ENCODE measurements at regions not wholly inside any gene's neighbourhood (a gene's known extent, or its start where the extent isn't known, plus 50 kb on each side); places are given as distances from the start of the nearest gene placed in this dataset.

DNA sequence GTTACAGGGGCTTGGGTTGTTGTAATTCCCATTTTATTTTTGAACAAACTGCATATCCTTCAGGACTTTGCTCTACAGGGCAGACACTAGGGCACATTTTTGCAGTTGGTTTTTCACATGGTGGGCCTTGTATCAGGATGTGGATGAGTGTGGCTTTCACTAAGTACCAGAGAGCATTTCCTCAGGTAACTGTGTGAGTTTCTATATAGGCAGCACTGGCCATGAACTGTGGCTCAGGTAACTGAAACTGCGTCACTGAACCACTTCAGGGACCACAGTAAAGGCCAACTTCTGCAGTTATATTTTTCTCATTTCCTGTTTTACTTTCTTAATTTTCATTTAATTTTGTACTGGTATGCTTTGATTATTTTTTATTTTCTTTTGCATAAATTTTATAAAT is 166.5 kb downstream of the ZNF486 start:
- Histone ChIP-seq H3K27me3 (ENCODE audit: insufficient read depth, low read depth) (no peaks in the 10 kb centered on the region), H3K4me3 (IDR thresholded peaks at IDR 0.05; ENCODE audit: insufficient read depth, low read depth, low read length) (no peak overlapping the region), H3K4me2 (no peak overlapping the region), H3K9ac (no peak overlapping the region), H3K27ac (no peak overlapping the region), H2AFZ (ENCODE audit: low read depth) (no peak overlapping the region), H4K20me1 (ENCODE audit: insufficient read depth) (no peaks in the 10 kb centered on the region), H3K4me1 (ENCODE audit: low read depth, poor library complexity, severe bottlenecking) (no peaks in the 10 kb centered on the region), H3K36me3 (ENCODE audit: insufficient read depth) (no peaks in the 10 kb centered on the region), H3K79me2 (ENCODE audit: insufficient read depth, low read depth) (no peaks in the 10 kb centered on the region)
- TF ChIP-seq, protein P1, sequence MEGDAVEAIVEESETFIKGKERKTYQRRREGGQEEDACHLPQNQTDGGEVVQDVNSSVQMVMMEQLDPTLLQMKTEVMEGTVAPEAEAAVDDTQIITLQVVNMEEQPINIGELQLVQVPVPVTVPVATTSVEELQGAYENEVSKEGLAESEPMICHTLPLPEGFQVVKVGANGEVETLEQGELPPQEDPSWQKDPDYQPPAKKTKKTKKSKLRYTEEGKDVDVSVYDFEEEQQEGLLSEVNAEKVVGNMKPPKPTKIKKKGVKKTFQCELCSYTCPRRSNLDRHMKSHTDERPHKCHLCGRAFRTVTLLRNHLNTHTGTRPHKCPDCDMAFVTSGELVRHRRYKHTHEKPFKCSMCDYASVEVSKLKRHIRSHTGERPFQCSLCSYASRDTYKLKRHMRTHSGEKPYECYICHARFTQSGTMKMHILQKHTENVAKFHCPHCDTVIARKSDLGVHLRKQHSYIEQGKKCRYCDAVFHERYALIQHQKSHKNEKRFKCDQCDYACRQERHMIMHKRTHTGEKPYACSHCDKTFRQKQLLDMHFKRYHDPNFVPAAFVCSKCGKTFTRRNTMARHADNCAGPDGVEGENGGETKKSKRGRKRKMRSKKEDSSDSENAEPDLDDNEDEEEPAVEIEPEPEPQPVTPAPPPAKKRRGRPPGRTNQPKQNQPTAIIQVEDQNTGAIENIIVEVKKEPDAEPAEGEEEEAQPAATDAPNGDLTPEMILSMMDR (conservative IDR thresholded peaks at IDR 0.05; ENCODE audit: low read depth, low read length), result no peak

DNA sequence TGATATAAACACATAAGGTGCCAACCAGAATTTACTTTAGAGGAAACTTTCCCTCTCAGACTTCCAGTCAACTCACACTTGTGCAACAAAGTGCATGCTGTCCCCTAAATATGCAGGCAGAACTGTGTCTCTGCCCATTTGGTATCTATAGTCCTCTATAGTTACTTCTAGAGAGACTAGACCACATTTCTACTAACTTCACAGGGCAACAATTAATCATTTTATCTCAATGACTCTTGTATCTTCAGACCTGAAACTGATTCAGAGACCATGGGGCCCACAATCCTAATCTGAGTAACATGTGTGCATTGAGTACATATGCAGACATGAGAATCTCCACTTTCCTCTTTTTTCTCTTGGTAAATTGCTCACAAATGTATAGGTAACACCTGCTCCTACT is 158.1 kb downstream of the ZNF486 start:
- no peaks in the 10 kb centered on the region for H4K20me1 ChIP-seq (ENCODE audit: insufficient read depth)
- H3K9ac ChIP-seq, result no peak overlapping the region
- H3K27ac ChIP-seq, result no peak overlapping the region
- H2AFZ ChIP-seq (ENCODE audit: low read depth), result no peak overlapping the region
- H3K4me3 ChIP-seq (IDR thresholded peaks at IDR 0.05; ENCODE audit: insufficient read depth, low read depth, low read length), result no peak overlapping the region
- no peaks in the 10 kb centered on the region for H3K27me3 ChIP-seq (ENCODE audit: insufficient read depth, low read depth)
- TF ChIP-seq, protein P1 (conservative IDR thresholded peaks at IDR 0.05; ENCODE audit: low read depth, low read length), result no peak
- H3K79me2 ChIP-seq (ENCODE audit: insufficient read depth, low read depth), result no peaks in the 10 kb centered on the region
- H3K36me3 ChIP-seq (ENCODE audit: insufficient read depth), result no peaks in the 10 kb centered on the region
- no peaks in the 10 kb centered on the region for H3K4me1 ChIP-seq (ENCODE audit: low read depth, poor library complexity, severe bottlenecking)
- H3K4me2 ChIP-seq, result no peak overlapping the region

DNA sequence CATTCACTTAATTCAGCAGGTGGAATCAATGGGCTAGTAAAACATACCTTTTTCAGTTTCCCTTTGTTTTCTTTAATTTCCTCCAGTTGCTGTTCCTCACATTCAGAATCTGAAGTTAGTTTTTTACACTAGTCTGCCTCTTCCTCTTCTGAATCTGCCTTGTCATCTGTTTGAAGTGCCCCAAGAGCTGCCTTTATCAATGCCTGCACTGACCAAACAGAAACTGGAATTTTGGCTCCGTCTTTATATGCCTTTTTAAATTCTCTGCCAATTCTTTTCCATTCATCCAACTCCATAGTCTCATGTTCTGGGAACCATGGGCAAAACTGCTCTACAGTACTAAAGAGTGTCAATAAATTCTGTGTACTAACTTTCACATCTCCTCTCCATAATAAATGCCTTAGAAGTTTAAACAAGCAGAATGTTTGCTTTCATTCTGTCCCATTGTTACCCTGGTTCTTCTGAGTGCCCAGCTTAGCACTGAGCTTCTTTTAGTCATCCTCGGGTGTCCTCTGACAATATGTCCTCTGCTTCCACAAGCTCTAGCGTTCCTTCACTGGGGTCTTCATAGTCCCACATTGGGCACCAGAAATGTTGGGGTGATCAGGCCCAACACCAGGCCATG is 154.2 kb downstream of the ZNF486 start:
- Histone ChIP-seq H3K27me3 (ENCODE audit: insufficient read depth, low read depth) (no peaks in the 10 kb centered on the region), H3K4me2 (no peak overlapping the region), H4K20me1 (ENCODE audit: insufficient read depth) (no peaks in the 10 kb centered on the region), H3K9ac (no peak overlapping the region), H3K27ac (no peak overlapping the region), H3K4me1 (ENCODE audit: low read depth, poor library complexity, severe bottlenecking) (no peaks in the 10 kb centered on the region), H3K4me3 (IDR thresholded peaks at IDR 0.05; ENCODE audit: insufficient read depth, low read depth, low read length) (no peak overlapping the region), H3K79me2 (ENCODE audit: insufficient read depth, low read depth) (no peaks in the 10 kb centered on the region), H2AFZ (ENCODE audit: low read depth) (no peak overlapping the region), H3K36me3 (ENCODE audit: insufficient read depth) (no peaks in the 10 kb centered on the region)
- TF ChIP-seq, protein P1 (conservative IDR thresholded peaks at IDR 0.05; ENCODE audit: low read depth, low read length), result no peak

DNA sequence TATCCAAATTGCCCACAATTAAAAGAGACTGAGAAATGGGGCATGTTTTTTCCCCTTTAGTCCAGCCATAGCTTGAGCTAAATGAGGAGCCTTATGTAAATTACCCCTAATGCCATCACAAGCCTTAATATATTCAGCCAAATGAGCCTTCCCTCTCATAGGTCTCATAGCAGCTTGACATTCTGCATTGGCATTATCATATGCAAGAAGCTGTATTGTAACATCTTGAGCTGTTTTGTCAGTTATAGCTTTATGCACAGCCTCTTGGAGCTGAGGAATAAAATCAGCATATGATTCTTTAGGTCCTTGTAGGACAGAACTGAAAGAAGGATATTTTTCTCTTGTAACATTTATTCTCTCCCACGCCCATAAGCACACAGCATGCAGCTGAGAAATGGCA is 153.2 kb downstream of the ZNF486 start:
- Histone ChIP-seq H3K27ac (no peak overlapping the region), H3K9ac (no peak overlapping the region), H3K79me2 (ENCODE audit: insufficient read depth, low read depth) (no peaks in the 10 kb centered on the region), H3K27me3 (ENCODE audit: insufficient read depth, low read depth) (no peaks in the 10 kb centered on the region), H3K36me3 (ENCODE audit: insufficient read depth) (no peaks in the 10 kb centered on the region), H4K20me1 (ENCODE audit: insufficient read depth) (no peaks in the 10 kb centered on the region), H3K4me2 (no peak overlapping the region), H3K4me3 (IDR thresholded peaks at IDR 0.05; ENCODE audit: insufficient read depth, low read depth, low read length) (no peak overlapping the region), H3K4me1 (ENCODE audit: low read depth, poor library complexity, severe bottlenecking) (no peaks in the 10 kb centered on the region), H2AFZ (ENCODE audit: low read depth) (no peak overlapping the region)
- TF ChIP-seq, protein P1 (conservative IDR thresholded peaks at IDR 0.05; ENCODE audit: low read depth, low read length), result no peak
